GM12892 (cell line): ENCODE measurements at regions not wholly inside any gene's neighbourhood (a gene's known extent, or its start where the extent isn't known, plus 50 kb on each side); places are given as distances from the start of the nearest gene placed in this dataset.

Source experiments
- POLR2AphosphoS5 ChIP-seq: IDR thresholded peaks from 2 replicates; pipeline ENCODE4 v1.6.1; 2011; ENCODE audit warnings: low read depth, low read length, control low read depth
- TAF1 ChIP-seq: IDR thresholded peaks from 2 replicates; pipeline ENCODE4 v1.6.1; 2011; ENCODE audit warnings: low read depth, mild to moderate bottlenecking, control low read depth, low read length, borderline replicate concordance

DNA sequence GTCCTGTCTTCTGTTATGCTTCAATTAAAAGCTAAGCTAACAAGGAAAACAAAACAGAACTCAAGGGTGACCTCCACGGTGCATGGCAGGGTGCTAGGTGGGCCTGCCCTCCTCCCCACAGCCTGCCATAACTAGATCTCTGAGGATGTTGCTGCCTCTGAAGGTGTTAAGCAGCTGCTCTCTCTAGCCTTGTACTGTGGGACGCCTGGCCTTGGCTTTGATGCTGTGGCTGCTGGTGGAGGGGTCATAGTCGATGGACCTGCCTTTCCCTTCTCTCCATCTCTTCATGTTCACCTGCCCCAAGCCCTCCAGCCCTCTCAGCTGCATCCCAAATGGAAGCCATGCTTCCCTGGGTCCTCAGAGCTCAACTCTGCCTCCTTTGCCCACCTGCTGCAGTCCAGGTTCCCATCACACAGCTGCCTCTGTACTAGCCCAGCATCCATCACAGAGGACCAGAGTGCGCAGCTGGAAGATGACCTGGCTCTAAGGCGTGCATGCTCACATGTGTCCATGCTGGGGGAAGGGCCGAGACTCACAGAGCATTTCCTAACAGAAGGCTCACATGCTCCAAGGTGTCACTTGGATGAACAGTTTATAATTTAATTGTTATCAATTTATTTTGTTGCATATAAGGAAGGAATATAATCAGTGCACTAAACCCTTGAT lies 180.3 kb upstream of the E2F8 start:
- TF ChIP-seq TAF1 (no peak), POLR2AphosphoS5 (no peak)
